NCI-H187 (cell line): ENCODE measurements at regions not wholly inside any gene's neighbourhood (a gene's known extent, or its start where the extent isn't known, plus 50 kb on each side); places are given as distances from the start of the nearest gene placed in this dataset.

Experiments
- DNase-seq, 2 experiments: peaks; one replicate each; lab custom pipeline; 2025; lab: John Stamatoyannopoulos, UW

DNA sequence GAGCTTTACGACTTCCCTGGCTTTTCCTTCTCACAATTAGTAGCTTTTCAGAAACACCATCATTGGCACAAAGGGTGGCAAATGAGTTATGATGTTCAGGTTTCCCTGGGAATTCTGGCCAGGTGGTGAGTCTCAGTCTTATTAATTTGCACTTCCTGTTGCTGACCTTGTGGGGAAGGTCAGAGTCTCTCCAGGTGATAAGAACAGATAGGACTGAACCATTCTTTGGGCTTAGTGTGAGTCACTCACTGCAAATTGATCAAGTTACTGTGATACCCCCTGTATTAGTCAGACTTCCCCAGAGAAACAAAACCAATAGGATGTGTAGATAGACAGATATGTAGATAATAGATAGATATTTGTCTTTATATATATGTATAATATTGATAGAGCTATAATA, 53.8 kb upstream of the RANBP3L start:
- no peak for DNase-seq

DNA sequence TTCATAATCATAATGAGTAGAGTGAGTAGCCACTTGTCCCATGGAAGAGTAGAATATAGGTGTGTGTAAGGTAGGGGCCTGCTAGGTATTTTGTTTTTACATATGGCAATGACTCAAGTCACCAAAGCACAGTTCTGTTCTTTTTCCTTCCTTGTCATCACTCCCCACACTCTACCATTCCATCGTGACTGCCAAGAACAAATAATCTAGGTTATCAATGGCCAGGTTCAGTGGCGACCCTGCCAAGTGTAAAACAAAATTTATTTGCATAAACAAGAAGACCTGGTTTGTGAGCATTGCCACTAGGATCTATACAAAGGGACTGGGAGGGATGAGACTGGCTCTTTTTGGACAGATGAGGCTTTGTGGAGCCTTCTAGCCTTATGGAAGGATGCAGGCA, 55.2 kb upstream of the RANBP3L start:
- DNase-seq, result no peak

GRCh38 chr5:36357391-36357975, 55.8 kb upstream of the RANBP3L start:
- no peak for DNase-seq

DNA sequence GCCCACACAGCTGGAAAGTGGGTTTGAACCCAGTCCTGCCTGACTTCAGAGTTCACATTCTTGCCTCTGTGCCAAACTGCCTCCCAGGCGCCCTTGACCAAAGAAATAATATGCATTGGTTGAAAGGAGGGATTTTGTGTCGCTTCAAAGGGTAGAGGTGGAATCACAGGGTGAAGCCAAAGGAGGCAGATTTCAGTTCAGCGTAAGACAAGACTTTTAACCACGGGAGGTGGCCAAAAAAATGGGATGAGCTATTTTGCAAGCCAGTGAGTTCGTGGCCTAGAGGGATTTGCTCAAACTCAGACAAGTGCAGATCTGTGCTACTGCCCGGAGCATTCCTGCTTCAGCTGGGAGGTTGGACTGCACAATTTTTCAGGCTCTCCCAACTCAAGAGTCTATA, 57.6 kb upstream of the RANBP3L start:
- no peak for DNase-seq

DNA sequence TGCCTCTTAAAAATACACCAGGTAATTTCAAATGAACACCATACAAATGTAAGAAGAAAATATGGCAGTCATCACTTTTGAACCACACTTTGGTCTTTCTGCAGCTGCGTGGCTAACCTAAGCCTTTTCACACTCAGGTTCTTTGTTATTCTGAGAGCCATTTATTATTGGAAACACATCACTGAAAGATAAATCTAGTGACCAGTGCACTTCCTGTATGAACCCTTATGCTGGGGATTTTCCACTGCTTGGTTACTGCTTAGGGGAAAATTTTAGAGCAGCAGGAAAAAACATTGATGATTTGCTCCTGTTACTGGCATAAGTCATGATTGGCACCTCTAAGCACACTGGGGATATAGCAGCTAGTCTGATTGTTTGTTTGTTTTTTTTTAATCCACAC, 58.6 kb upstream of the RANBP3L start:
- no peak for DNase-seq

GRCh38 chr5:36363101-36363500, 61.4 kb upstream of the RANBP3L start:
- DNase-seq, result no peak

DNA sequence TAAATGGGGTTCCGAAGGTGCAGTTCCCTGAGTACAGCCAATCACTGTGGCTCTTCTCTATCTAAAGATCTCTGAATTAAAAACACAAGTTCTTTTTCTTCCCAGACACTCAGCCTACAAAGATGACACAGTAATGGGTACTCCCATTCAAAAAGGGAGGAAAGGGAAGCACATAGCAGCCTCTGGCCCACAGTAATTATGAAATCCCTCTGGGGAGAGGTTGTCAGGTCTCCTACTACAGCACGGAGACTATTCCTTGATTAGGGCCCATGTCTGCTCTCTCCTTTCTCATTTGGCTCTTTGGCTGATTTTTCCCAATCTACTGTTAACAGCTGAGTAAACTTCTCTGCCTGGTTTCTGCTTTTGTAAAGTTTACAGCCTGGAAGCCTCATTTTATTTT, 62.0 kb upstream of the RANBP3L start:
- DNase-seq, result no peak

DNA sequence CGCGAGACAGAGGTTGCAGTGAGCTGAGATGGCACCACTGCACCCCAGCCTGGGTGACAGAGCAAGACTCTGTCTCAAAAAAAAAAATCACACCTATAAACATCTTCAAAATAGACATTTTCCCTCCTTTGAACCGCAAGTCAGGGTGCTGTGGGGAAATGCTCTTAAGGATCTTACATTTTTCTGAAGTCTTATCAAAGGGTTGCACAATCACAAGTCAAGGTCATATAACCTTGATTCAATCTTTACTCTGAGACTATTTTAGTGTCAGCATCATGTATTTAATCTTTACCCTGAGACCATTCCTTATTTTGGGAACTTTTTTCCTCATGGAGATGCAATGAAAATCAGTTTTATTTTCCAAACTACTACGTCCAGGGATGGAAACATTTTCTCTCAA, 62.8 kb upstream of the RANBP3L start:
- DNase-seq, result no peak

DNA sequence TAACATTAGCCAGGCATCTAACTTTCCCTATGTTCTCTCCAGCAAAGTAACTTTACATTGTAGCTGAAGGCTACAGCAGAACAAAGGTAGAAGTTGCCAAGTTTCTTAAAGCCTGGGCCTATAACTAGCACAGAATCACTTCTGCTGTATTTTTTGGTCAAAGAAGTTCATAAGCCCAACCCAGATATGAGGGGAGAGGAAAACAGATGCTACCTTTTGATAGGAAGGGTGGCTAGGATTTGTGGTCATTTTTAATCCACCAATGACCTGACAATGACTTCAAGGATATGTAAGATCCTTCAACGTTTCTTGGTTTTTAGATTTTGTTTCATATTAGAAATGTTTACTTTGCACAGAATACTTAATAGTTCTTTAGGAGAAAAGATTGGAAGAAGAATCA, 64.2 kb upstream of the RANBP3L start:
- DNase-seq, result no peak

DNA sequence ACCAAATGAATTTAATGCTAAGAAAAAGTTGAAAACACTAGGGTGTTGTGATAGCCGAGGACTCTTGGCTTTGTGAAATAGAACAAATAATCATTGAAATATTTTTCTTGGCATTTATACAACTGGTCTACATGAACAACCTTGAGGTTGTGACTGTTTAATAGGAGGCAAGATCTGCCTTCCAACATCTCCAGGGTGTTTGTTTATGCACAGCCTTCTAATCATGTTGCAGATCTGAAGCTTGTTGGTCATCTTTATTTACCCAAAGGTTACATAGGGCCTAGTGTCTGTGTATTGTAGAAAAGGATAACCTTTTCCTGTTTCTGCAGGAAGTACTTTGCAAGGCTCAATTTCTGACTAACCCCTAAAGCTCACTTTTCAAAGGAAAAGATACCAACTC, 65.2 kb upstream of the RANBP3L start:
- DNase-seq, result no peak

DNA sequence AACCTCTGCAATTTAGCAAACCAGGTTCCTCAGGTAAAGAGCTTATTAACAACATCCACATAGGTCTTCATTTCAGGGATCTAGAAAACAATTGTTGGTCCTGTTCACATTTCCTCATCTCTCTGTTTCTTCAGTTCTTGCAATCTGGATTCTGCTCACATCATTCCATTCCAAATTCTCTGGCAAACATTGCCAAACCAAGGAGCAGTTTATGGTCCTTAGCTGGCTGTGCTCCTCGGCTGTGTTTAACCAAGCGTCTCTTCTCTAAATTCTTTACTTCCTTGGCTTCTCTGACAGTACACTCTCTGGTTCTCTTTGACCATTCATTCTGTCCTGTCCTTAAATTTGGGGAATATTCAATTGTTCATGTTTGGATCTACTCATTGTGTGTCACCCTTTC, 65.8 kb upstream of the RANBP3L start:
- DNase-seq, result no peak

DNA sequence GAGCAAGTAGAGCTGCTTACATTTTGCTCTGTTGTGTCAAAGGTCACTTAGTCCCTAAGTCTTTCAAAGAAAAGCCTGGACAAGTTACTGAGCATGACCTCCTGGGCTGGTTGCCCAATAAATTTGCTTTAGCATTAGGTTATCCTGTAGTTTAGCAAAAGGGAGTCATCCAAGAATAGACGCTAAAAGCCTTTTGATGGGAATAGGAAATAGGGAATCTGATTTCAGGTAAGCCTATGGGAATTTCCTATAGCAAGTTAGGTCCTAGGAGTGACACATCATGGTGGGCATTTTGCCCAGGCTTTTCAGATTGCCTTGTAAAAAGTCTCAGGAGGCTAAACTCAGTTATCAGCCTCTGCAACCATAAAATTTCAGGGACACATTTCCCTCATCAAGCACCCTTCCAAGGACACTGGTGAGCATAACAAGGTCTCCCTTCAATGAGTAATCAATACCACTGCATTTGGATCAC, 67.6 kb upstream of the RANBP3L start:
- DNase-seq, result no peak

DNA sequence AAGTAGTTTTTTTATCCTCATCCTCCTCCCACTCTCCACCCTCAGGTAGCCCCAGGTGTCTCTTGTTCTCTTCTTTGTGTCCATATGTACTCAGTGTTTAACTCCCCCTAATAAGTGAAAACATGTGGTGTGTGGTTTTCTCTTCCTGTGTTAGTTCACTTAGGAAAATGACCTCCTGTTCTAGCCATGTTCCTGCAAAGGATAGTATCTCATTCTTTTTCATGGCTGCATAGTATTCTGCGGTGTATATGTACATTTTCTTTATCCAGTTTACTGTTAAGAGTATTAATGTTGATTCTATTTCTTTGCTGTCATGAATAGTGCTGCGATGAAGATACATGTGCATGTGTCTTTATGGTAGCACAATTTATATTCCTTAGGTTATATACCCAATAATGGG, 68.4 kb upstream of the RANBP3L start:
- DNase-seq, result no peak

DNA sequence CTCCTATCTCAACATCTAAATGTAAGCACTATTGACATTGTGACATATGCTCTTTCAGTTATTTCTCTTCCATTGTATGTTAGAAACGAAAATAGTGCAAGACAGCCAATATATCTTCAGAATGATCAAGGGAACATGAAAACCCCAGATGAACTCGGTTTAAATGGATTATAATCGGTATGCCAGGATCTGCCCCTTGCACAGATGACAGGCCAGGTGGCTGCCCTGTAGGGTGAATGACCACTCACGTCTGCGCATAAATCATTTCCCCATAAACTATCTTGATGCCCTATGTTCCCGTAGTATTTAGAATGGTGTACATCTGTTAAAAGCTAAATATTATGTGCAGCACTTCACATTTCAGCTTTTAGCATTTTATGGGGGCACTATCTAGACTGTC, 69.7 kb upstream of the RANBP3L start:
- DNase-seq, result no peak

DNA sequence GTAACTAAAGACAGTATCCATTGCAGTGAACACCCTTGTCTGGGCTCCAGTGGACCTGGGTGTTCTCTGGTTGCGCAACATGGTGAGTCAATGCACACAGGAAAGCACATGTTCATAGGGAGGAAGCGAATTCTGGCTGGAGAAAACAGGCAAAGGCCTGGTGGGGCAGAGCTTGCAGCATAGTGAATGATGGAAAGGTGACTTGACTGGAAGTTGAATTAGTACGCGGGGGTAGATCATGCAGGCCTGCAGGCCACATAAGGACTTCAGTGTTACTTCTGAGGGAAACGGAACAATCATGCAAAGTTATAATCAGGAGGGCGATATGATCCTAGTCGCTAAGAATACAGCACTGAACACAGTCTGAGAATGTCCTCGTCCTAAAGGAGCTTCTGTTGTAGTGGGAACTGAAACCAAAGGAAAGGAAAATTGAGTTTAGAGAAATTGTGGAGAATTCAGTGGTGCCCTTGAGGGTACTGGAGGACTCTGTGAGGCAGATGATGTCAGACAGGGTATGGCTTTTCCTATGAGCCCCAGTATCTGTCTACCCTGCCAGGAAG, 71.9 kb upstream of the RANBP3L start:
- DNase-seq, result no peak

GRCh38 chr5:36374266-36374862, 72.7 kb upstream of the RANBP3L start:
- DNase-seq, result no peak

GRCh38 chr5:36377192-36377591, 75.5 kb upstream of the RANBP3L start:
- no peak for DNase-seq

DNA sequence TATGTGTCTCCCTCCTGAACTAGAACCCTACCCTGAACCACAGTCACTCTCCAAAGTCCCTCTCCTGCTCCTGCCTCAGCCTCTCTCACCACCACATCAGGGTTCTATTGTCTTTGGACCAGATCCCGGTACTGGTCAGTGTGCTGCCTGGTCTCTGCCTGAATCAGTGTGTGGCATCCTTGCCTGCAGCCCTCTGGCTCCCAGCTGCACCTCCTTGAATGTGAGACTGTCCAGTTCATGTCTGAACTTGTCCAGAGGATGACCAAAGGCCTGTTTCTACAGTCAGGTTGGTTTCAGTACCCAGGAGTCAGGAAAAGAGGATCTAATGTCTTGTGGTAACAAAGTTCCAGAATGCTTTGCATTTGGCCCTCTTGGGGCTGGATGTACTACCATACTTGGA, 76.8 kb upstream of the RANBP3L start:
- DNase-seq, result no peak

- no peak for DNase-seq
Observed at GRCh38 chr5:36382890-36383289, 81.2 kb upstream of the RANBP3L start.

DNA sequence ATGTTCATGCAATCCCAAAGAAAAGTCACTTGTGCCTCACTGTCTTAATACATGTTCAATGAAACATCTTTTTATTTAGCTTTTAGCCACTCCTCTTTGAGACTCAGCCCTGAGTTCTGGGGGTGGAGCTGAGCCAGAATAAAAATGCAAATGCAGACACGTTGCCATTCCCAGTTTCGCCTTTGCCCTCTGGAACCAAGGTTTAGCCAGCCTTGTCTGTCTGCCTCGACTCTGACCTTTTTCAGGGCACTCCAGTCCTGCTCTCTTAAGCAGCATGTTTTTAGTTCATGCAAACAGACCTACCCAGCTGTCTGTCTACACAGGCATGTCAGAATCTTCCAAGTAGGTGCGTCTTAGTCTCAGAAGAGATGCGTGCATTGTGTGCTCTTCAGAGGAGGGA, 82.2 kb upstream of the RANBP3L start:
- no peak for DNase-seq

DNA sequence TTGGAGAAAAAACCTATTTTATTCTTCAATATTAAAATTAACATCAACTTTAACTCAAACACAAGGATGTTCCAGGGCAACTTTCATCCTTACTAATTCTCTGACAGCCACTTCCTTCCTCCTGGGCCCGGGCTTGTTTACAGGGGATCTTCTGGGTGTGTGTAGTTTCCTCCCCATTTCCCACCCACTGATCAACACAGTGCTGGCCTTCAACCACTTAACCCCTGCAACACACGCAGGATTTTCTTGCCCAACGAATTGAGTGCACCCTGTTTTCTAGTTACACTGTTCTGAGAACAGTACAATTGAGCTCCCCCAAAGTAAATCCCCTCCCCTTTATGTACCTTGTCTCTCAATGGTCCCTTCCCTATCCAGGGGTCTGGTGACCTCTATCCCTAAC, 83.1 kb upstream of the RANBP3L start:
- DNase-seq, result no peak

DNA sequence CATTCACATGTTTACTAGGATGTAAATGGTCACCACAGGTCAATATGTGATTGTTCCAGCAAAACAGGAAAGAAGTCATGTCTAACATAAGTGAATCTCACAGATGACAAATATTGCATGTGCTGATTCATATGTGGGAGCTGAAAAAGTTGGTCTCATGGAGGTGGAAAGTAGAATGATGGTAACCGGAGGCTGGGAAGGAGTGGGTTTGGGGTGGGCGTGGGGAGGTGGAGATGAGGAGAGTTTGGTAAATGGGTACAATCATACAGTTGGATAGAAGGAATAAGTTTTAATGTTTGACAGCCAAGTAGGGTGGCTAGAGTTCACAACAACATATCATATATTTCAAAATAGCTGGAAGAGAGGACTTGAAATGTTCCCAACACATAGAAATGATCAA, 83.8 kb upstream of the RANBP3L start:
- DNase-seq, result no peak

DNA sequence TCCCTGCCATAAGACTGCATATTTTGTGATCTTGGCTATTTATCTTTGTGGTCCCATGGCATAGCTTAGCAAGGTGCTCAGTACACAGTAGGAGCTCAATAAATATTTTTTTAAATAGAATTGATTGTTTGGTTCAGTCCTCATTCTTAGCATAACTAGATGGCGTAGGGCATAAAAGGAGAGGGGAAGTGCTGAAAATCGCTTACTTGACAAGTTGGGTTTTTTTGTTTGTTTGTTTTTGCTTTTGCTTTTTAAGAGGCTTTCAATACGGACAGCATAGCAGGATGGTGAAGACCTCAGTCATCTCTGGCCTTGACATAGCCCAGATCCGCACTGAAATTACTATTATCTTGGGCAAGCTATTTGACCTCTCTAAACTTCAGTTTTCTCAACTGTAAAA, 86.6 kb upstream of the RANBP3L start:
- DNase-seq, result no peak

DNA sequence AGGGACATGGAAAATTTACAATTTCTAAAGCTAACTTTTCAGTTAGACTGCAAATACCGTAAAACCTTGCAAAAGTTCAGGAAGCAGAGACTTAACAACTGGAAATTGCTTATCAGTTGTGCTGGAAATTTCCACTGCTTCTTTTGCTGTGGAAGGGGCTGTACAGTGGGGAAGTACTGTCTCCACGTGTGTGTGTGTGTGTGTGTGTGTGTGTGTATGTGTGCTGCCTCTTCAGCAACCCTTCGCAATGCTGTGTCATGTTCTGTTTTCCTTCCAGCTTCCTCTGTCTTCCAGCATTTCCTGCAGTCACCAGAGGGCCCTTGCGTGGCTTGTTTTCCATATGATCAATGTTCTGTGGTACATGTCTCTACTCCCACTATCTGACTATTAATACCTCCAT, 87.5 kb upstream of the RANBP3L start:
- DNase-seq, result no peak
